Lung (tissue), 12 donors: ENCODE measurements at regions not wholly inside any gene's neighbourhood (a gene's known extent, or its start where the extent isn't known, plus 50 kb on each side); places are given as distances from the start of the nearest gene placed in this dataset. TPM values are rescaled to one million over a fixed set of nuclear protein-coding genes. Genes with fewer than 3 reads are reported as not detected.
A peak's percentile ranks its signal among the peaks of the same experiment; 100 is the strongest.

Experiments
- ATAC-seq: fragments of 200-7000 bp; cut with Tn5 transposase; one replicate; pipeline ENCODE4 v1.9.1; 2020; ENCODE audit warnings: moderate number of reproducible peaks; ENCODE audit not compliant: insufficient read depth, low FRiP score
- DNase-seq, 3 donors: peaks; one replicate each; pipeline ENCODE4 v3.0.0-alpha.2; 2013 to 2017
- H3K27ac ChIP-seq, 2 donors: one replicate each; pipeline ENCODE4 v1.5.1; 2013; ENCODE audit warnings: mild to moderate bottlenecking in 2 of 2, moderate library complexity in 2 of 2, control low read depth in 1 of 2, inconsistent platforms in 1 of 2, low read depth in 1 of 2, low read length in 1 of 2
- H3K27me3 ChIP-seq, 3 donors: one replicate each; pipeline ENCODE4 v1.5.1; 2013; ENCODE audit warnings: low read length in 2 of 3; ENCODE audit not compliant: control insufficient read depth in 3 of 3, insufficient read depth in 3 of 3
- H3K36me3 ChIP-seq, 4 donors: one replicate each; pipeline ENCODE4 v1.5.1; 2013; ENCODE audit warnings: low read length in 4 of 4, mild to moderate bottlenecking in 1 of 4, moderate library complexity in 1 of 4; ENCODE audit not compliant: control insufficient read depth in 4 of 4, insufficient read depth in 4 of 4
- H3K4me1 ChIP-seq, 5 donors: one replicate each; pipeline ENCODE4 v1.5.1; 2013; ENCODE audit warnings: low read length in 5 of 5, mild to moderate bottlenecking in 2 of 5, moderate library complexity in 1 of 5; ENCODE audit not compliant: control insufficient read depth in 5 of 5, insufficient read depth in 5 of 5
- H3K4me3 ChIP-seq: one replicate; pipeline ENCODE4 v1.5.1; 2013; ENCODE audit warnings: mild to moderate bottlenecking, control low read depth, moderate library complexity
- H3K9ac ChIP-seq, 2 donors: one replicate each; pipeline ENCODE4 v1.5.1; 2013; ENCODE audit warnings: low read length in 2 of 2, control low read depth in 1 of 2; ENCODE audit not compliant: insufficient read depth in 1 of 2
- H3K9me3 ChIP-seq, 4 donors: one replicate each; pipeline ENCODE4 v1.5.1; 2013; ENCODE audit warnings: low read length in 3 of 4, mild to moderate bottlenecking in 1 of 4, moderate library complexity in 1 of 4; ENCODE audit not compliant: control insufficient read depth in 4 of 4, insufficient read depth in 3 of 4
- CTCF ChIP-seq: IDR thresholded peaks from 2 replicates; pipeline ENCODE4 v1.5.1; 2012; ENCODE audit warnings: mild to moderate bottlenecking; ENCODE audit errors: control extremely low read depth, extremely low read depth
- WGBS, 2 donors: extraction: QIAGEN DNeasy Blood & Tissue Kit; methylation state at CpG; one replicate each; pipeline ENCODE4 v1.1.7; 2013; 5-methylcytosine and 5-hydroxymethylcytosine counted together
- small RNA-seq: library from RNA; depleted of rRNA; stranded (forward); fragments of <200 nt; gene quantifications from one replicate; pipeline ENCODE3, GENCODE V24; 2014; ENCODE audit warnings: low replicate concordance
- donor health status: control.
- donor health status: control.
- donor health status: Bipolar disorder and iron deficiency.
- donor health status: healthy.
- donor health status: DM: yes; HTN: yes; CAD: no.

GRCh38 chr7:138402749-138403148 lies 57.3 kb upstream of the TRIM24 start:
- H3K9me3 ChIP-seq: peaks cover 0 to 3% (median 0%) of the 10 kb centered on the region in 4 donors
- 91 to 94% methylated on average over 1 of the region's 1 CpG for WGBS, 2 donors
- no peak for TF ChIP-seq CTCF
- H3K27ac ChIP-seq: no peak overlapping the region
- H3K4me1 ChIP-seq: peaks cover 0 to under 1% (median 0%) of the 10 kb centered on the region in 5 donors
- DNase-seq (no peak), ATAC-seq (no peak)
- no peak overlapping the region for H3K9ac ChIP-seq
- no peaks in the 10 kb centered on the region for H3K27me3 ChIP-seq
- H3K36me3 ChIP-seq: no peaks in the 10 kb centered on the region
- H3K4me3 ChIP-seq: no peak overlapping the region

GRCh38 chr7:138405496-138405895 lies 54.6 kb upstream of the TRIM24 start:
- Histone ChIP-seq H3K4me1 (peaks cover 0 to 3% (median 0%) of the 10 kb centered on the region in 5 donors), H3K9ac (no peak overlapping the region), H3K9me3 (peaks cover 0 to 3% (median 0%) of the 10 kb centered on the region in 4 donors), H3K36me3 (no peaks in the 10 kb centered on the region), H3K4me3 (no peak overlapping the region), H3K27me3 (no peaks in the 10 kb centered on the region), H3K27ac (no peak overlapping the region)
- ATAC-seq (no peak), DNase-seq (no peak)
- no peak for TF ChIP-seq CTCF
- WGBS, 2 donors: 90 to 96% methylated on average over 1 of the region's 1 CpG

- H3K4me1 ChIP-seq: peaks cover 0 to 3% (median 0%) of the 10 kb centered on the region in 5 donors
- H3K9ac ChIP-seq: no peak overlapping the region
- H3K36me3 ChIP-seq: no peaks in the 10 kb centered on the region
- peak in 2 of 3 donors; percentile 31 to 57 for DNase-seq
- H3K4me3 ChIP-seq: no peak overlapping the region
- H3K9me3 ChIP-seq: peaks cover 0 to 3% (median 0%) of the 10 kb centered on the region in 4 donors
- no peak overlapping the region for H3K27ac ChIP-seq
- TF ChIP-seq CTCF: no peak
- no peak for ATAC-seq
- H3K27me3 ChIP-seq: no peaks in the 10 kb centered on the region
- WGBS, 2 donors: 19 to 42% methylated on average over 4 of the region's 4 CpGs
These were observed 52.3 kb upstream of the TRIM24 start for GRCh38 chr7:138407792-138408191.

Small RNA genes lying in the stretch of these regions (small RNA-seq; reads per million reads assigned to genes)
- gene RF00019: not detected
- not detected for gene RF00432
